Cardiac septum (tissue), 1 donor: ENCODE measurements at regions not wholly inside any gene's neighbourhood (a gene's known extent, or its start where the extent isn't known, plus 50 kb on each side); places are given as distances from the start of the nearest gene placed in this dataset.
"Not testable (repeated sequence)": the region's sequence is repeated elsewhere in the genome, so short reads cannot be mapped to it uniquely, and the experiment has no call there.

Experiments used
- DNase-seq: peaks from one replicate; pipeline ENCODE4 v3.0.0-alpha.2; 2020; ENCODE audit warnings: low spot score
- intact Hi-C: fragments of 100-400 bp; cut with DNase I; formaldehyde crosslinking; loops from one replicate; pipeline ENCODE4 v1.14.0; 2022
- donor health status: DM: no; HTN: no; CAD: no.

GRCh38 chr13:83508771-83509301 is 373.4 kb downstream of the SLITRK1 start:
- no peak for DNase-seq
- intact Hi-C loops, result no loop called here

- intact Hi-C loops, result no loop called here
- no peak for DNase-seq
These were observed 378.9 kb downstream of the SLITRK1 start for GRCh38 chr13:83503424-83503823.

- intact Hi-C loops, result no loop called here
- DNase-seq, result no peak
These were observed 383.0 kb downstream of the SLITRK1 start for GRCh38 chr13:83499286-83499685.

- intact Hi-C loops, result no loop called here
- DNase-seq, result no peak
These were observed 383.6 kb downstream of the SLITRK1 start for GRCh38 chr13:83498481-83499190.

GRCh38 chr13:83498045-83498444 is 384.2 kb downstream of the SLITRK1 start:
- intact Hi-C loops, result no loop called here

GRCh38 chr13:83496501-83496900 is 385.8 kb downstream of the SLITRK1 start:
- intact Hi-C loops, result no loop called here
- no peak for DNase-seq

More at GRCh38 chr13:83498045-83498444, 384.2 kb downstream of the SLITRK1 start:
- DNase-seq, result no peak

GRCh38 chr13:83485101-83485500 is 397.2 kb downstream of the SLITRK1 start:
- DNase-seq, result no peak
- intact Hi-C loops, result no loop called here

GRCh38 chr13:83471011-83471410 is 411.3 kb downstream of the SLITRK1 start:
- intact Hi-C loops, result no loop called here

GRCh38 chr13:83470133-83470797 is 412.0 kb downstream of the SLITRK1 start:
- intact Hi-C loops, result no loop called here
- no peak for DNase-seq

More at GRCh38 chr13:83471011-83471410, 411.3 kb downstream of the SLITRK1 start:
- DNase-seq, result no peak

GRCh38 chr13:83453723-83454122 is 428.6 kb downstream of the SLITRK1 start:
- DNase-seq, result no peak
- intact Hi-C loops, result no loop called here

GRCh38 chr13:83453300-83453699 is 429.0 kb downstream of the SLITRK1 start:
- DNase-seq, result no peak
- intact Hi-C loops, result no loop called here

GRCh38 chr13:83452292-83452950 is 429.9 kb downstream of the SLITRK1 start:
- DNase-seq, result no peak
- intact Hi-C loops, result no loop called here

GRCh38 chr13:83450591-83450990 is 431.7 kb downstream of the SLITRK1 start:
- DNase-seq, result no peak
- intact Hi-C loops, result no loop called here

GRCh38 chr13:83449668-83450395 is 432.4 kb downstream of the SLITRK1 start:
- DNase-seq, result no peak
- intact Hi-C loops, result no loop called here

GRCh38 chr13:83440465-83440864 is 441.8 kb downstream of the SLITRK1 start:
- intact Hi-C loops, result no loop called here
- DNase-seq, result no peak

- intact Hi-C loops, result not testable (repeated sequence)
These were observed 442.8 kb downstream of the SLITRK1 start for GRCh38 chr13:83439464-83439863.

GRCh38 chr13:83423861-83424260 is 458.4 kb downstream of the SLITRK1 start:
- intact Hi-C loops, result no loop called here
- no peak for DNase-seq

More at GRCh38 chr13:83439464-83439863, 442.8 kb downstream of the SLITRK1 start:
- DNase-seq, result not testable (repeated sequence)

GRCh38 chr13:83423381-83423780 is 458.9 kb downstream of the SLITRK1 start:
- DNase-seq, result no peak
- intact Hi-C loops, result no loop called here

- no peak for DNase-seq
- intact Hi-C loops, result no loop called here
These were observed 467.9 kb downstream of the SLITRK1 start for GRCh38 chr13:83414393-83414792.

GRCh38 chr13:83386609-83387008 is 495.7 kb downstream of the SLITRK1 start:
- intact Hi-C loops, result no loop called here

More at GRCh38 chr13:83386609-83387008, 495.7 kb downstream of the SLITRK1 start:
- no peak for DNase-seq
